HCT116 (cell line): ENCODE measurements at regions not wholly inside any gene's neighbourhood (a gene's known extent, or its start where the extent isn't known, plus 50 kb on each side); places are given as distances from the start of the nearest gene placed in this dataset.

ENCODE experiments used
- ATAC-seq: fragments of 200-7000 bp; cut with Tn5 transposase; 2 replicates; pipeline ENCODE4 v1.9.1; 2020; ENCODE audit warnings: mild to moderate bottlenecking, moderate library complexity
- BruUV-seq: library from RNA; stranded (reverse); fragments of 400-500 nt; replicated peaks from 2 replicates; lab custom pipeline; 2021; lab: Mats Ljungman, UMichigan
- CTCF ChIA-PET: fragments of 300-600 bp; sonication (Branson Sonifier 250); formaldehyde crosslinking; loops from one replicate; lab custom pipeline; 2021; ENCODE audit warnings: antibody characterized with exemption; lab: Charles Lee
- POLR2A ChIA-PET: fragments of 300-600, 350-600 bp; sonication (Branson Sonifier 250); formaldehyde crosslinking; loops from one replicate; lab custom pipeline; 2021; ENCODE audit warnings: antibody characterized with exemption; lab: Charles Lee
- RAD21 ChIA-PET, 2 experiments: fragments of 300-600 bp; sonication (Branson Sonifier 250); formaldehyde crosslinking; loops; one replicate each; lab custom pipeline; 2023; ENCODE audit warnings: low total read pairs in 2 of 2; ENCODE audit not compliant: uncharacterized antibody in 2 of 2, unreplicated experiment in 2 of 2, low non-redundant PET in 1 of 2; lab: Charles Lee
- DNase-seq: peaks from one replicate; pipeline ENCODE4 v3.0.0-alpha.2; 2010; ENCODE audit warnings: low read depth, low spot score
- H2AFZ ChIP-seq: fragments of 200-600 bp; shearing (Covaris generic), sonication (generic); 2 replicates; pipeline ENCODE4 v1.6.1; 2017; ENCODE audit warnings: low read depth, mixed run types, mixed read lengths, antibody characterized with exemption, low read length; ENCODE audit not compliant: poor library complexity, severe bottlenecking
- H3K27ac ChIP-seq: 2 replicates; pipeline ENCODE4 v1.5.1; 2012; ENCODE audit warnings: low read depth, low read length
- H3K27me3 ChIP-seq: fragments of 200-600 bp; sonication (generic); 2 replicates; pipeline ENCODE4 v1.6.1; 2016; ENCODE audit warnings: mixed run types, low read length, mixed read lengths; ENCODE audit not compliant: insufficient read depth
- H3K36me3 ChIP-seq, 2 experiments: fragments of 200-500 bp in 1 of 2; fragments of 200-600 bp in 1 of 2; sonication (Bioruptor generic) in 1 of 2; sonication (generic) in 1 of 2; 2 replicates each; pipeline versions ENCODE4 v1.5.1 to v1.6.1; 2014 to 2016; ENCODE audit warnings: low read length in 2 of 2, inconsistent platforms in 1 of 2, mixed read lengths in 1 of 2, mixed run types in 1 of 2; ENCODE audit not compliant: insufficient read depth in 2 of 2, control insufficient read depth in 1 of 2
- H3K4me1 ChIP-seq, 2 experiments: fragments of 200-600 bp in 1 of 2; sonication (generic) in 1 of 2; 2 replicates each; pipeline versions ENCODE4 v1.5.1 to v1.6.1; 2012 to 2017; ENCODE audit warnings: low read length in 2 of 2, inconsistent platforms in 1 of 2, mild to moderate bottlenecking in 1 of 2, mixed read lengths in 1 of 2, mixed run types in 1 of 2, moderate library complexity in 1 of 2; ENCODE audit not compliant: insufficient read depth in 2 of 2, control insufficient read depth in 1 of 2
- H3K4me2 ChIP-seq: fragments of 200-600 bp; sonication (generic); 2 replicates; pipeline ENCODE4 v1.6.1; 2017; ENCODE audit warnings: mixed run types, low read length, mixed read lengths
- H3K4me3 ChIP-seq, 2 experiments: fragments of 200-600 bp in 1 of 2; sonication (generic) in 1 of 2; replicated peaks in 1 of 2; 2 replicates each; pipeline ENCODE4 v1.5.1; 2011 to 2016; ENCODE audit warnings: low read length in 2 of 2, control low read depth in 1 of 2, low read depth in 1 of 2, mild to moderate bottlenecking in 1 of 2, mixed read lengths in 1 of 2, mixed run types in 1 of 2
- H3K79me2 ChIP-seq: fragments of 200-600 bp; sonication (generic); 2 replicates; pipeline ENCODE4 v1.6.1; 2017; ENCODE audit warnings: mild to moderate bottlenecking, mixed run types, low read length, moderate library complexity, mixed read lengths; ENCODE audit not compliant: insufficient read depth
- H3K9ac ChIP-seq: fragments of 200-600 bp; sonication (generic); 2 replicates; pipeline ENCODE4 v1.6.1; 2016; ENCODE audit warnings: low read length, mixed read lengths
- H3K9me2 ChIP-seq: fragments of 200-600 bp; sonication (generic), shearing (Covaris generic); 2 replicates; pipeline ENCODE4 v1.6.1; 2017; ENCODE audit warnings: mixed run types, mild to moderate bottlenecking, moderate library complexity; ENCODE audit not compliant: insufficient read depth
- H3K9me3 ChIP-seq, 2 experiments: fragments of 200-500 bp in 1 of 2; fragments of 200-600 bp in 1 of 2; sonication (Bioruptor generic) in 1 of 2; sonication (generic) in 1 of 2; 2 replicates each; pipeline ENCODE4 v1.6.1; 2014 to 2017; ENCODE audit warnings: low read length in 2 of 2, mixed read lengths in 2 of 2, inconsistent platforms in 1 of 2, low read depth in 1 of 2, mild to moderate bottlenecking in 1 of 2, mixed run types in 1 of 2, moderate library complexity in 1 of 2; ENCODE audit not compliant: control insufficient read depth in 1 of 2, insufficient read depth in 1 of 2
- H4K20me1 ChIP-seq: fragments of 200-600 bp; sonication (generic), shearing (Covaris generic); 2 replicates; pipeline ENCODE4 v1.6.1; 2017; ENCODE audit warnings: mixed run types, mild to moderate bottlenecking, moderate library complexity; ENCODE audit not compliant: insufficient read depth
- CEBPB ChIP-seq: IDR thresholded peaks from 2 replicates; pipeline ENCODE4 v1.6.1; 2012; ENCODE audit warnings: low read depth
- CTCF ChIP-seq, 3 experiments: fragments of 200-600 bp in 1 of 3; sonication (generic) in 1 of 3; IDR thresholded peaks in 2 of 3; conservative IDR thresholded peaks in 1 of 3; 2 replicates each; pipeline ENCODE4 v1.5.1; 2012 to 2017; ENCODE audit warnings: low read depth in 2 of 3, low read length in 2 of 3, antibody characterized with exemption in 1 of 3, borderline replicate concordance in 1 of 3, control low read depth in 1 of 3, mild to moderate bottlenecking in 1 of 3, mixed read lengths in 1 of 3, mixed run types in 1 of 3, moderate library complexity in 1 of 3; ENCODE audit not compliant: insufficient read depth in 1 of 3
- ELF1 ChIP-seq: IDR thresholded peaks from 2 replicates; pipeline ENCODE4 v1.6.1; 2012; ENCODE audit warnings: low read depth, borderline replicate concordance
- FOSL1 ChIP-seq: IDR thresholded peaks from 2 replicates; pipeline ENCODE4 v1.6.1; 2012; ENCODE audit warnings: low read depth
- JUND ChIP-seq: IDR thresholded peaks from 2 replicates; pipeline ENCODE4 v1.6.1; 2012
- ZBTB33 ChIP-seq: IDR thresholded peaks from 2 replicates; pipeline ENCODE4 v1.6.1; 2011; ENCODE audit warnings: mild to moderate bottlenecking, low read length, moderate library complexity; ENCODE audit not compliant: insufficient replicate concordance; ENCODE audit errors: extremely low read depth
- intact Hi-C: fragments of 100-400 bp; cut with micrococcal nuclease; formaldehyde crosslinking; loops from 2 replicates; pipeline ENCODE4 v1.10.0; 2022

GRCh38 chr3:106191913-106192312 is 323.1 kb upstream of the CBLB start:
- H3K27ac ChIP-seq, result no peak overlapping the region
- no peaks in the 10 kb centered on the region for H3K9me2 ChIP-seq
- no peaks in the 10 kb centered on the region for H4K20me1 ChIP-seq
- intact Hi-C loops, result no loop called here
- no peaks in the 10 kb centered on the region for H3K36me3 ChIP-seq
- no peaks in the 10 kb centered on the region for H3K79me2 ChIP-seq
- TF ChIP-seq FOSL1 (no peak), CEBPB (no peak), ZBTB33 (no peak), JUND (no peak)
- ATAC-seq, result no peak
- H2AFZ ChIP-seq, result no peak overlapping the region
- ChIA-PET CTCF (no interaction called here), RAD21 (no interaction called here), POLR2A (no interaction called here)
- no peak overlapping the region for H3K4me3 ChIP-seq
- H3K27me3 ChIP-seq, result no peaks in the 10 kb centered on the region
- no TSS peak for BruUV-seq
- H3K4me2 ChIP-seq, result no peak overlapping the region
- H3K9ac ChIP-seq, result no peak overlapping the region
- no peaks in the 10 kb centered on the region for H3K9me3 ChIP-seq
- H3K4me1 ChIP-seq, result no peaks in the 10 kb centered on the region
- DNase-seq, result no peak

GRCh38 chr3:106193876-106194275 is 325.1 kb upstream of the CBLB start:
- Histone ChIP-seq H3K27ac (no peak overlapping the region), H3K4me3 (no peak overlapping the region), H3K36me3 (no peaks in the 10 kb centered on the region), H3K4me2 (no peak overlapping the region), H3K9ac (no peak overlapping the region), H2AFZ (no peak overlapping the region), H3K9me3 (no peaks in the 10 kb centered on the region), H4K20me1 (no peaks in the 10 kb centered on the region), H3K4me1 (no peaks in the 10 kb centered on the region), H3K27me3 (no peaks in the 10 kb centered on the region), H3K9me2 (no peaks in the 10 kb centered on the region), H3K79me2 (no peaks in the 10 kb centered on the region)
- ChIA-PET CTCF (no interaction called here), POLR2A (no interaction called here), RAD21 (no interaction called here)
- TF ChIP-seq CTCF (IDR thresholded peaks at IDR 0.05 in 2 of 3, conservative IDR thresholded peaks at IDR 0.05 in 1 of 3; ENCODE audit: borderline replicate concordance in 1 of 3, insufficient read depth in 1 of 3, low read depth in 2 of 3, low read length in 2 of 3) (no peak), ZBTB33 (no peak), ELF1 (no peak)
- intact Hi-C loops, result no loop called here
- ATAC-seq, result no peak
- no TSS peak for BruUV-seq
- DNase-seq, result no peak
